GM18508 (cell line): ENCODE measurements at regions not wholly inside any gene's neighbourhood (a gene's known extent, or its start where the extent isn't known, plus 50 kb on each side); places are given as distances from the start of the nearest gene placed in this dataset.
"Not testable (repeated sequence)": the region's sequence is repeated elsewhere in the genome, so short reads cannot be mapped to it uniquely, and the experiment has no call there.

ENCODE experiments used
- ATAC-seq: cut with Tn5 transposase; IDR thresholded peaks from one replicate; pipeline ENCODE4 v1.9.1; 2021; ENCODE audit warnings: moderate number of reproducible peaks; ENCODE audit not compliant: insufficient read depth, unreplicated experiment

- no peak for ATAC-seq
Observed at GRCh38 chr16:60217787-60218186, 1483.7 kb upstream of the GOT2 start.

DNA sequence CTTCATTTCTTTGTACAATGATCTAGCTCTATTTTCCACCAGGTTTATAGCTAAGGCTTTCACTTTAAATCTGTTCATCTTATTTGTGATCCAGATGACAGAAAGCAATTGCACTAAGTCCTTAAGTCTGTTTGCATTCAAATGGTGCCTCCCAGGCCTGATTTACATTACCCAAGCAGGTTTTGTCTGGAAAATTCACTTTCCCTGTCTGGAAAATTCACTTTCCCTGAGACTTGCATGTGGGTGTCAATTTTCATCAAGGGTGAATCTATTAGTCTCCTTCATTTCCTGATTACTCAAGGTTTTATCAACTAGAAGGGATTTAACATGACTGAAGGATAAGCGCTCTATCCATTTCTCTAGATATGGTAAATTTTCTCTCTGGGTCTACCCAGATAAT, 1480.2 kb upstream of the GOT2 start:
- no peak for ATAC-seq

DNA sequence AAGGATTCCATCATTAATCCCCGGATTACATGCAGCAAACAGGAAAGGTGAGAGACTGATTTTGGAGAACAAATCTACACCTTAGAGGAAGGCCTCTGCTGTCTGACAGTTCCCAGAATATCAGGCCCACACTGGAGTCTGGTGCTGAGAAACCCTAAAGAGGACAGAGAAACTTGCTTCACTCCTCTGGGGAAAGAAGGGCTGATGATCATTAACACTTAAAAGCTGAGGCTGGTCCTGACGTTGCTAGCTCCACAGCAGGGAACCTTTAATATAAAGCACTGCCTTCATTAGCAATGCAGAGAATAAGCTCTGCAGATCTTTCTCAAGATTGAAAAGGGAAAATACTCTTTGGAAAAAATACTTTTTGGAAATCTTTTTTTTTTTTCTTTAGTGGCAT, 1472.4 kb upstream of the GOT2 start:
- ATAC-seq = no peak

GRCh38 chr16:60204181-60204580, 1470.1 kb upstream of the GOT2 start:
- ATAC-seq = no peak

GRCh38 chr16:60203525-60204124, 1469.5 kb upstream of the GOT2 start:
- no peak for ATAC-seq

DNA sequence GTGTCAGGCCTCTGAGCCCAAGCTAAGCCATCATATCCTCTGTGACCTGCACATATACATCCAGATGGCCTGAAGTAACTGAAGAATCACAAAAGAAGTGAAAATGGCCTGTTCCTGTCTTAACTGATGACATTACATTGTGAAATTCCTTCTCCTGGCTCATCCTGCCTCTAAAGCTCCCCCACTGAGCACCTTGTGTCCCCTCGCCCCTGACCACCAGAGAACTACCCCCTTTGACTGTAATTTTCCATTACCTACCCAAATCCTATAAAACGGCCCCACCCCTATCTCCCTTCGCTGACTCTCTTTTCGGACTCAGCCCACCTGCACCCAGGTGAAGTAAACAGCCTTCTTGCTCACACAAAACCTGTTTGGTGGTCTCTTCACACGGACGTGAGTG, 1466.6 kb upstream of the GOT2 start:
- ATAC-seq = not testable (repeated sequence)

GRCh38 chr16:60200161-60200560, 1466.0 kb upstream of the GOT2 start:
- ATAC-seq = no peak

DNA sequence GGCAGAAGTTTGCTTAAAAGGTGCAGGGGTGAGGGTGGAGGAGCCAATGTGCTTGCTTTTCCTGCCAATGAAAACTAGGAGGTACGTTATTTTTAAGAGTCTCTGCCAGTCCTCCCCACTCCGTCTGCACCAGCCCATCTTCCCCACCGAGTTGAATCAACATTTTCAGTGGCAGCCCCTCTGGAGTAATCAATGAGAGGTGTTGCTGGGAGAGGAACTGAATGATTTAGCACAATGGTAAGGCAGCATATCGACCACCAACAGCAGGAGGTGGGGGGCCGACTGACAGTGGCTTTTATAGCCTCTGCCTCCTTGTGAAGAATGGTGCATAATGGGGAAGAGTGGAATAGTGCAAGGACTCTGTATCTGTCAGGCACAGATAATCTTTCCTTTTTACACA, 1465.0 kb upstream of the GOT2 start:
- ATAC-seq = no peak

DNA sequence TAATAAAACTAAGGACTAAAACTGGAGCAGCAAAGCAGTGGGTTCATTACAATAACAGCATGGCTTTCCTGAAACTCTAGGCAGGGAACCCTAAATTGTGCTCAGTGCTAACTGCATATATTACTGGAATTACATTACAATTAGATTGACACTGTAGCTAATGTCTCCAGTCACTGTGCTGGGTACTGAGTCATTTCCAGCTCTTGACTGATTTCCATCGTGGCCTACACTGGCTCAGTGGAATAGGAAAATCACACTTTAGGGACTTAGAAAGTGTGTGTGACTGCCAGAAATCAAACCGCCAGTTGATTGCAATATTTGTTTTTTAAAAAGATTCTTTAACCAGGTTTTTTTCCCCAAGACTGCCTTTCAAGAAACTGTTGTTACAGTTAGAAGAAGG, 1447.4 kb upstream of the GOT2 start:
- no peak for ATAC-seq

DNA sequence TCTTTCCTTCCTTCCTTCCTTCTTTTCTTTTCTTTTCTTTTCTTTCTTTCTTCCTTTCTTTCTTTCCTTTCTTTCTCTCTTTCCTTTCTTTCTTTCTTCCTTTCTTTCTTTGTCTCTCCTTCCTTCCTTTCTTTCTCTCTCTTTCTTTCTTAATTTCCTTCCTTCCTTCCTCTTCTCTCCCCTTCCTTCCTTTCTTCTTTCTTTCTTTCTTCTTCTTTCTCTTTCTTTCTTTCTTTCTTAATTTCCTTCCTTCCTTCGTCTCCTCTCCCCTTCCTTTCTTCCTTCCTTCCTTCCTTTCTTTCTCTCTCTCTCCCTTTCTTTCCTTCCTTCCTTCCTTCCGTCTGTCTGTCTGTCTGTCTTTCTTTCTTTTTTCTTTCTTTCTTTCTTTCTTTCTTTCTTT, 1446.5 kb upstream of the GOT2 start:
- ATAC-seq = no peak

- no peak for ATAC-seq
Observed at GRCh38 chr16:60170196-60170595, 1436.1 kb upstream of the GOT2 start.

GRCh38 chr16:60166111-60166510, 1432.0 kb upstream of the GOT2 start:
- ATAC-seq = no peak

DNA sequence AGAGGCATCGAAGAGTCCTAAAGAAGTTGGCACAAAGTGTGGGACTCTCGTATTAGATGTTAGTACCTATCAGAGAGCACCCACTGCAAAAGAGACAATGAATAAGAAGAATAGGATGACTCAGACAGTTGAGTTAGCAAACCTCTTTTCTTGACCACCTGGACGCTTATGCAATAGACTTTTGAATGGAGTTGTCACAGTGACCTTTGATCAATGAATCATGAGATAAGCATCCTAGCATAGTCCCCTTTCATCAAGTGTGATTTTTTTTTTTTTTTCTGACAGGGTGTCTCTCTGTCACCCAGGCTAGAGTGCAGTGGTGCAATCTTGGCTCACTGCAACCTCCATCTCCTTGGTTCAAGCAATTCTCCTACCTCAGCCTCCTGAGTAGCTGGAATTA, 1417.9 kb upstream of the GOT2 start:
- no peak for ATAC-seq

- ATAC-seq = no peak
Observed at GRCh38 chr16:60150907-60151306, 1416.8 kb upstream of the GOT2 start.

DNA sequence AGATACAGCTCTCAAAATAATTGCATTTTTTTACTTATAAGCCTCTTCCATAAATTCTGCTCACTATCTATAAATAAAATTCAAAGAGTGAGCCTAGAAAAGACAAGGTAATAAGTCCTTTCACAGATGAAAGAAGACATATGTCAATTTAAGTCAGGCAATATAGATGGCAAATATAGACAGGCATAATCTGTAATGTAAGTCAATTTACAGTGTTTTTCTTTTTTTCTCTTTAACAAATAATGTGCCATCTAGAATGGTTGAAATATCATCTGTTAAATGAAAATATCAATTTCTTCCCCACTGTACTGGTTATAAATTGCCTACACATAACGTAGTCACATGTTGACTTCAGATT, 1409.2 kb upstream of the GOT2 start:
- ATAC-seq = no peak

- no peak for ATAC-seq
Observed at GRCh38 chr16:60142619-60143347, 1408.7 kb upstream of the GOT2 start.

DNA sequence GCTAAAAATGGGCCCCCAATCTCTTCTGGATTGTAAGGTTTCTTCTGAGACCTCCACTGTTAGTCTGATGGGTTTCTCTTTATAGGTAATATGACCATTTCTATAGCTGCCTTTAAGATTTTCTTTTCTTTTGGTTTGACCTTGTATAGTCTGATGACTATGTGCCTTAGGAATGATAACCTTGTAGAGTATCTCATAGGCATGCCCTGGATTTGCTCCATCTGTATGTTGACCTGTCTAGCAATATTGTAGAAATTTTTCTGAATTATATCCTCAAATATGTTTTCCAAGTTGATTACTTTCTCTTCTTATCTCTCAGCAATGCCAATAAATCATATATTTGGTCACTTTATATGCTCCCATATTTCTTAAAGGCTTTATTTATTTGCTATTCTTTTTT, 1403.8 kb upstream of the GOT2 start:
- ATAC-seq = no peak

GRCh38 chr16:60127196-60127595, 1393.1 kb upstream of the GOT2 start:
- no peak for ATAC-seq

DNA sequence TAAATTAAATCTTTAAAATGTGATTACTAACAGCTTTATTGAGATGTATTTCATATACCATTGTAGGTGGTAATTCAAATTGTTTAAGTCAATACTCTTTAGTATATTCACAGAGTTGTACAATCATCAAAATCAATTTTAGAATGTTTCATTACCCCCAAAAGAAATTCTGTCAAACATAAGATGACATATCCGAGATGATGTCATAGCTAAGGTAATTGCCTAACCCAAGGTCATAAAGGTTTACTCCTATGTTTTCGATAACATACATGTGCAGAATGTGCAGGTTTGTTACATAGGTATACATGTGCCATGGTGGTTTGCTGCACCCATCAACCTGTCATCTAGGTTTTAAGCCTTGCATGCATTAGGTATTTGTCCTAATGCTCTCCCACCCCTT, 1392.0 kb upstream of the GOT2 start:
- not testable (repeated sequence) for ATAC-seq

GRCh38 chr16:60123392-60124023, 1389.4 kb upstream of the GOT2 start:
- no peak for ATAC-seq

DNA sequence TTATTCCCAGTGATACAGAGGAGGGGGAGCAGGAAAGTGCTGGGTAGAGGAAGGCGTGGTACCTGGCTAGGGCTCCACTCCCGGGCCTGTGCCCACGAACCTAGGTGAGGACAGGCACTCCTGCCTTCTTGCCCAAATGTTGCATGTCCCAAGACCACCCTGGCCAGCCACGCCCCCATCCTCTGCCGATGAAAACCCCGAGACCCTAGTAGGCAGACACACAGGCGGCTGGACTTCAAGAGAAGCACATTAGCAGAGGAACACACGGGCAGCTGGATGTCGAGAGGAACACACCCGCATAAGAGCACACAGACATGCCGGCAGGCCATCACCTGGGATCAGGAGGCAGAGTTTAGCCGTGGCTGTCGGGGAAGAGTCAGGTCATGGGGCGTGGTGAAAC, 1386.5 kb upstream of the GOT2 start:
- no peak for ATAC-seq

DNA sequence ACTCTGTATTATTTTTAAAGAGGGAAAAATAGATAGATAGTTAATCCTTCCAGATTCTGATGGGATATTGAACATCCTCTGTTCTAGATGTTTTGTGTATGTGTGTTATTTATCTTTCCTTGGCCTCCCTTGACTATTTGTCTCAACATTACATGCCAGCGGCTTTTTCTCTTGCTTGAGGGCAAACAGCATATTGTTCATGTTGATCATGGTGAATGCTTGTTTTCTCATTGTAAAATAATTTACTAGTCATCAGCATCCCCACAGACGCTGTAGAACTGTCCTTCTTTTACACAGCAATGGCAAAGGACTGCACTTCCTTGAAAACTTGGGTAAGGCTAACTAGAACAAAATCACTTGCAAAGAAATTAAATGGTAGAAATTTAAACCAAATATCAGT, 1376.4 kb upstream of the GOT2 start:
- no peak for ATAC-seq
